Dedifferentiated amniotic fluid mesenchymal stem cell (primary cell): ENCODE measurements at regions not wholly inside any gene's neighbourhood (a gene's known extent, or its start where the extent isn't known, plus 50 kb on each side); places are given as distances from the start of the nearest gene placed in this dataset.

ENCODE experiments used
- DNase-seq: peaks from one replicate; pipeline ENCODE4 v3.0.0-alpha.2; 2016; ENCODE audit errors: extremely low spot score

DNA sequence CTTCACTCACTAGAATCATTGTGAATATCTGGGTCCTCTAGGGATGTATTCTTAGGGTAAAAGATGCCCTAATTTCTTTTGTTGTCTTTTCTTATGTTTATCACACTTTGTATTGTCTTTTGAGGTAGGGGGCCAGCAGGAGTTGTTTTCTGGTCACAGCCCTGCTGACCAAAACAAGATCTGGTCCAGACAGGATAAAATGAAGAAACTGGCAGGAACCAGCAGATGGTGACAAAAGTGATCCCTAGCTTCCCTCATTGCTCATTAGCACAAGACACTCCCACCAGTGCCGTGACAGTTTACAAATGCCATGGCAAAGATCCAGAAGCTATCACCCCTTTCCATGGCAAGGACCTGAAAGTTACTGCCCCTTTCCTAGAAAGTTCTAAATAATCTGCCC lies 81.7 kb upstream of the CCDC85A start:
- no peak for DNase-seq

DNA sequence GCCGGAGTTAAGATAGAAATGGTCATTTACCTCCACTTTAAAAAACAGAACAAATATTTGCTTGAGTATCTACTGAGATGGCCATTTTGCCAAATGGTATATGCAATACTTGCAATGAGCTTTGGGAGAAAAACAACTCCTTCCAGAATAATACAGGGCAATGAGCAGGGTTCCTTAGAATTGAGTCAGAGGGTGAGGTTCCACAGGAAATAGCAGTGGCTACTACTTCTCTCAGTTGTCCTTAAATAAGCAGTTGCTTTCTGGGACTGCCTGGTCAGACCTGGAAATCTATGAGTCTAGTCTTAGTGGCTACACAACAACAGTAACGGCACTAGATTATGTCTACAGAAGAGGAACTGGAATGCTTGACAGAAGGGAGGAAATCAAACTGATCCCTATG lies 80.9 kb upstream of the CCDC85A start:
- DNase-seq: no peak

DNA sequence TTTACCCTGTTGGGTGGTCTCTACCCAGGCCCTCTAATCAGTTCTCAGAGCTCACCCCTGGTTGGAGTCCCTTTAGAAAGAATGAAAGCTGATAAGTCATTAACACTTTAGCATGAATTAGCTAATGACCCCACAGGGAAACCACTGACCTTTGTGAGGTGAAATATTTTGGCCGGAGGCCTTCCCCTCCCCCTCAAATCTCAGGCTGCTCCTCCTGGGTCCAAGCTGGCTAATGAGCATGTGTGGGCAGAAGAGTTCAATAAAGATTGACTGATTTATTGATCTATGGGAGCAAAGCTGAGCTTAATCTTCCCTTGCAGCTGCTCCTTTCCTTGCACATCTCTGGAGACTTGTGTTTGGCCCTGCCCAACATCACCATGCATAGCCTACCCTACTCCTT lies 78.8 kb upstream of the CCDC85A start:
- no peak for DNase-seq

DNA sequence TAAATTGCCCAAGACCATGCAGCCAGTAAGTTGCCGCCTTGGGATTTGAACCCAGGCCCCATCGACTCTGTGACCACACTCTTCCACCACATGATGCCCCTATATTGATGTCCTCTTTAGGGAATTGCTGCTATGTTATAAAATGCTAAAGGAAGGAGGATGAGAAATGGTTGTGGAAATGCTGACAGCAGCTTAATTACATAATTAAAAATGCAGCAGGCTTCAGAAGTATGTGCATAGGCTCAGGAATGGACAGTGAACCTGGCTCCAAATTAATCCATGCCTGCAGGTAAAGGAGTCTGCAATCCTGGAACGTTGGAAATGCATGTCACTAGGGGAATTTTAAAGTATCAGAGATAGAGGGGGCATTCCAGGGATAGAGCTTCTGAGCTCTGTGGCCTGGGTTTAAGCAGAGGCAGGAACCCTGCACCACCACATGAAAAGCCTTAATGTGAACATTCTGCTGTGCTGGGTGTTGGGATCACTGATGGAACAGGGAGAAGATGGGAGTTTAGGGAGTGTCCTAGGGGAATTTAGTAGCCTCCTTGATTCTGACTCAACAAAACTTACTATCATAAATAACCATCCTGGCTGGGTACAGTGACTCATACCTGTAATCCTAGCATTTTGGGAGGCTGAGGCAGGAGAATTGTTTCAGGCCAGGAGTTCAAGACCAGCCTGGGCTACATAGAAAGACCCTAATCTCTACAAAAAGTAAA lies 76.1 kb upstream of the CCDC85A start:
- DNase-seq: no peak

DNA sequence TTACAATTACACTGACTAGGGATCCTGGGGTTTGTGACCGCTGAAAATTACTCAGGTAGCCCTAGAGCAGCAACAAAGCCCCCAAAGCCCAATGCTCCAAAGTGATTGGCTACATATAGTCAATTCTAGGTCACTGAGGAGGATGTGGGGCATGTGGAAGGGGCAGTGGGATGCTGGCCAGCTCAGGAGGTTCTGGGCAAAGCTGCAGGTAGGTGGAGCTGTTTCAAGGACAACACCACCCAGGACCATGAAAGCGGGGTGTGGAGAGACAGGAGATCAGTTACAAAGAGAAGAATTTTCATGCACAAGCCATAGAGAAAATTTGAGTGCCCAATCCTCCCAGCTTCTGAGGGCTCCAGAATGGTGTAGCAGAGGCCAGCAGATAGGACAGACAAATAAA lies 75.0 kb upstream of the CCDC85A start:
- no peak for DNase-seq

DNA sequence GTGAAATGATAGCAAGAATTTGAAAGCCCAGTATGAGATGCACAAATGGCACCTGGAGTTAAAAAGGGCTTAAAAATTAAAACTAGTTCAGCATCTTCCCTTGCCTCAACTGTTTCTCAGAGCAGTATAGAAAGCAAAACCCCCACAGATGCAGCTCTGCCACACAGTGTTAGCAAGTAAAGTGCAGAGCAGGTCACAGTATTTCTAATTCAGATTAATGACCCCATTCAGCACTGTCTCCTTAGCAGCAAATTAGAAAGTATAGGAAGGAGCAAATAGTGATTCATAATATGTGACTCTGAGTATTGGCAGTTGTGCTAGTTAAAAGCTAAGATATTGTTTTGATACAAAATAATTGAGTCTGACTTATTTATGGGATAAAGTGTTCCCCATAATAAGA lies 73.8 kb upstream of the CCDC85A start:
- DNase-seq: no peak

DNA sequence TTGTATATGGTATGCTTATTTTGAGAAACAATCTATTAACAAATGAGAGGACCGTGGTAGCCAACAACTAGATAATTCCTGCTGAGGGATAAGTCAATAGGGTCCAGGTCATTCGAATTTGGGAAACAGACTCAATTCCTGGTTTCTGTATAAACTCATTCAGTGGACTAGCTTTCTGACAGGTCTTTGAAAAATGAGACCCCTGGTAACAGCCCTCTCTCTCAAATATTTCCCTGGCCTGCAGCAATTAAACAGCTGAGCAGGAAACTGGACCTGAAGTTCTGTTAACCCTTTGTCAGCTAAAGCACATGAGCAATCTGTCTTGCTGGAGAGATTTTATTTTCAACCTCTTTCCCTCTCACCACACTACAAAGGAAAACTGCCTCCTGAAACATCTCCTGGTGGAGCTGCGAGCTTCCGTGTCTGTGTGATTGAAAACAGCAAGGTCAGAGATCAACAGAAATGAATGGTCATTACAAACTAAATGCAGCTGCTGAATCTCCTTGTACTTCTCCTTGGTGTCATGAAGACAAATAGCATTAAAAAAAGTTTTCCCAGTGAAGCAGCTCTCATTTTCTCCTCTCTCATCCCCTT lies 70.3 kb upstream of the CCDC85A start:
- no peak for DNase-seq

DNA sequence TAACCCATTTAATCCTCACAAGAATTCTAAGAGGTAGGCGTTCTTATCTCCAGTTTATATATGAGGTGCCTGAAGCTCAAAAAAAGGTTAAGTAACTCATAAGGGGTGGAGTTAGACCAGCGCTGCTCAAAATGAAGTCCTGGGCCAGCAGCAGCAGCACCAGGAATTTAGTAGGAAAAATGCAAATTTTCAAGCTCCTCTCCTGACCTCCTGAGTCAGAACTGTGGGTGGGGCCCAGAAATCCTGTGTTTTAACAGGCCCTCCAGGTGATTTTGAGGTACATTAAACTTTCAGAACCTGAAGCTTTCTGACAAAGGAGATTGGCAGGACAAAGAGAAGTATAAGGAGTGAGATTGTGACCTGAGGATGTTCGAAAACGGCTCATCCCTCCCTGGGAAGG lies 66.0 kb upstream of the CCDC85A start:
- DNase-seq: no peak

DNA sequence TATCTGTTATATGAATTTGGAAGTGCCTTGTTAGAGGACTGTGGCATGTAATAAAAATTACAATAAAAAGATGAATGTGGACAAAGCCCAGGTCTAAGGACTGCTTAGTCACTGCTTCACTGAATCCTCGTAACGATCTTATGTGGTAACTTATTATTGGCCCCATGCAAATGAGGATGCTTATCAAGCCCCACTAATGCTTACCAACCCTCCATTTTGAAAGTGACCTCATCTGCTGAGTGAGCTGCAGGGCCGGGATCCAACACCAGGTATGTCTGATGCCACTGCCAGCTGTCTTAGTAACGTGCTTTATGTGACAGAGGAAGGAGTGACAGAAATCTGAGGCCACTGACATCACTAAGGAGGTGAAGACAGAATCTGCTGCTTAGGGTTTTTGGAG lies 65.3 kb upstream of the CCDC85A start:
- DNase-seq: no peak

DNA sequence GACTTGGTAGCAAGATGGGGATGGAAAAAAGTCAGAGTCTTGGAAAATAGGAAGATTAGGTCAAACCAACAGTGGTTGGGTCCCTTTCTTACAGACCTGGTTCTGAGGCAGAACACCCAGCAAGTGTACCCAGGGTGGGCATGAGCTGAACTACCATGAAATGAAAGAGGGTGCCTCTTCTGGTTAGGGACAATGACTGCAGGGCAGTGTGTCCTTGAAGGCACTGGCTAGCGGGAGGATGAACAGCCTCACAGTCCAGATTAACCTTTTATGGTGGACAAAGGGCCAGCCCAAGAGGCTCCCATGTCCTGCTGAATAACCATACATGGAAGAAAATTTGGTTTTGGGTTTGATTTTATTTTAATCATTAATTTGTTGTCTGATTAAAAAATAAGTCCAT lies 61.8 kb upstream of the CCDC85A start:
- no peak for DNase-seq

DNA sequence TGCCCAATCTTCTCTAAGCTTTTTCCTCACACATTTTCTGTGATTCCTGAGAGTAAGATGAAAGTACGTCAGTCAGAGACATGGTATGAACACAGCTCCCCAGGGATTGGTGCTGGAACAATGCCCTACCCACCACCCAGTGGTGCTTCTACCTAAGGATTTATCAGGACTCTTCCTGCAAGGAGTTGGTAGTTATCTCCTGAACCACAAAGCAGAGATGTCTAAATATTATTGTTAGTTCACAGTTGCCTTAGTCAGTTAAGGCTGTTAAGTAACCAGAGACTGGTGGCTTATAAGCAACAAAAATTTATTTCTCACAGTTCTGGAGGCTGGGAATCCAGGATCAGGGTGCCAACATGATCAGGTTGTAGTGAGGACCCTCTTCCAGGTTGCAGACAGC lies 60.3 kb upstream of the CCDC85A start:
- no peak for DNase-seq

DNA sequence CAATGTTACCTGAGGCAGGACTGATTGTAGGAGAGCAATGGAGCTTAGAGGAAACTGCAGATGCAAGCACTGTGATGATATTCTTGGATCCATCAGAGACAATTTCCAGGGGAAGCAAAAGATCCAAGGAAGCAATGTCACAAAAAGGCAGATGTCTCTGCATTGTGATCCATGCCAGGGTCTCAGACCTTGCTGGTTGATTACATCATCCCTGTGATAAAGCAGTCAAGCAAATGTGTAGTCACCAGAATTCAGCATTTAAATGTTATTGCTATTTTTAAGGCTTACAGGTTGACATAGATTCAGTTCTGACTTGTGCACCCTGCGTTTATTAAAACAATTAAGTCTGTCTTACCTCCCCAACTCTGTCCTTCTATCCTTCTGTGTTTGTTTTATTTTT lies 56.8 kb upstream of the CCDC85A start:
- no peak for DNase-seq

DNA sequence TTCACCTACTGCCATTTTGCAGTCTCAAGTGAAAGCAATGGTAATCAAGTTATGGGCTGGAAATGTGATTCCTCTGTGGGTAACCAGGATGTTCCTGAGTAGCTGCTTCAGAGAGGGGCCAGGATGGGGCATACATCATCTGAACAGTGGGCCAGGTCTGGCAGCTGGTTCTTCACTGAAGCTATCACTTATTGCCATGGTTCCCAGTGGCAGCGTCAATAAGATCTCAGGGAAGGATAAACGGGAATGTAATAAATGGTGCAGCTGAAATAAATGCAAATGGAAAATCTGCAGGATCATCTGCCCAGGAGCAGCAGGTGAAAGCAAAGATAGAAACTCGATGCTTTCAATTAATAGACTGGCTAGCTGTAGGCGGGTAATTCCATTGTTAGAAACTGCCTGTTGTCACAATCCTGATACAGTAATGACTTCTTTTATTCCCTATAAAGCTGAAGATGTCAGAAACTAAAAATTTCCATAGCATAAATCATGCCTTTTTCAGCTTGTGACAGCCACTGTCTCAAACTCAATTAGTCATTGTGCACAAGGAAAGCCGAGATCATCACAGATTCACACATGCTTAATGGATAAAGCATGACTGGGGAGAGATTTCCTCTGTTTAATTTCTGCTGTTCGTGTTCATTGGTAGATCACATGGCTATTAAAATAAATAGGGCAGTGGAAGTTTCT lies 56.2 kb upstream of the CCDC85A start:
- no peak for DNase-seq

DNA sequence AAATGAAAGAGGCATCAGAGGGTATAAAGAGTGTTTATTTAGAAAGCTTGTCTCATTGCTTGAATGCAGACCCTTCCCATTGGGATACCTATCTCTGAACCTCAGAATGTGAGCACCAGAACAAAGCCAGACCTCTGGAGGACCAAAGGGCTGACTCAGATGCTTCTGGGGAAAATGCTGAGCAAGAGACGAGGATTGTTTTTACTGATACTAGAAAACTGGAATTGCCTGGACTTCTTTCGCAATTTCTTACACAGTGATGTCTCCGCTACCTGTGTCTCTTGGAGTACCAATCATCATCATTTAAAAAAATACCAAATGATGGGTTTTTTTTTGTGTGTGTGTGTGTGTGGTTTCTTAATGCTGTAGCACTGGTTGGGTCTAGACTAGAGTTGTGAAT lies 55.6 kb upstream of the CCDC85A start:
- no peak for DNase-seq

DNA sequence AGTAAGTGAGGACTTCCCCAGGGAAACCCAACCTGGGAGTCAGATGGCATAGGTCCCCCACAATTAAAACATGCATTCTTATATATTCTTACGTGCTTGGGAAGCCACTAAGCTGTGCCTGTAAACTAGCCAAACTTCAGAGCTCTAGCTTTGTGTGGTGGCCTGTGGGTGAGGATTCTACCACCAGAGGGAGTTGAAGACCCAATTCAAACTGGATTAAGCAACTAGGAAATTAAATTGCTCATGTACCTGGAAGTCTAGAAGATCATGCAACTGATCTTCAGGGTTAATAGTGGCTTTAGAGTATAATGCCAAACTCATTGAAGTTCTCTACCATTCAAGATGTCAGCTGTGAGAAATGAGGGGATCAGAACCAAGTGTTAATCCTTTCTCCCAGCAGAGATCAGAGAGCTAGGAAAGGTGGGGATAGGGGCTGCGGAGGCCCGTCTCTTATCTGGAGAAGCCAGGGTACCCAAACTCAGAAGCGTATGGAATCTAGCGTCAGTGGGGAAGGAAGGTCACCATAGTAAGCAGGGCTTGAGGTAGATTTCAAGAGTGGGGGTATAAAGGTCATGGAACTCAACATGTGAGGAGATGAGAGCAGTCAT lies 53.2 kb upstream of the CCDC85A start:
- DNase-seq: no peak

DNA sequence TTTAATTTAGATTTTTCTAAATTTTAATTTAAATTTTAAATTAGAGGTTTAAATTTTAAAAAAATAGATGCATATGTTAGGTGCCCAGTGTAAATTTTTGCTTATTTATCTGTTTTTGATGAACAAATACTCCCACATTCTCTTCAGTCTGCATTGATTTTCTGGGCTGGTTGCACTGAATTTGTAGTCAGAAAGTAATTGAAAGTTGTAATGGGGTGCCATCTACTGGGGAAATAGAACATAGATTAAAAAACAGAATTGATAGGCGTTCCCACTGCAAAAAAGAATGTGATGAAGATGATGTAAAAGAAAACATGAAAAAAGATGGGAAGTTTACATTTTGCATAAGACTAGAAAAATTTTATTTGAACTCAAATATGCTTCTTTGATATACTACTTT lies 51.7 kb upstream of the CCDC85A start:
- peak; percentile 70 for DNase-seq

DNA sequence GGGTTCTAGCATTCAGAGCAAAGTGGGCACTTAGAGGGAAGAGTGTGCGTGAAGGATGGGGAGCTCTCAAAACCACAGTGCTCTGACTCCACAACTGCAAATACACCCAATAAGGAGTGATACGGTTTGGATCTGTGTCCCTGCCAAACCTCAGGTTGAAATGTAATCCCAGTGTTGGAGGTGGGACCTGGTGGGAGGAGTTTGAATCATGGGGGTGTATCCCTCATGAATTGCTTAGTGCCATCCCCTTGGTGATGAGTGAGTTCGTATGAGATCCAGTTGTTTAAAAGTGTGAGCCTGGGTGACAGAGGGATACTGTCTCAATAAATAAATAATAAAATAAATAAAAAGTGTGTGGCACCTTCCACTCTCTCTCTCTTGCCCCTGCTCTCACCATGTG lies 50.3 kb upstream of the CCDC85A start:
- DNase-seq: no peak

DNA sequence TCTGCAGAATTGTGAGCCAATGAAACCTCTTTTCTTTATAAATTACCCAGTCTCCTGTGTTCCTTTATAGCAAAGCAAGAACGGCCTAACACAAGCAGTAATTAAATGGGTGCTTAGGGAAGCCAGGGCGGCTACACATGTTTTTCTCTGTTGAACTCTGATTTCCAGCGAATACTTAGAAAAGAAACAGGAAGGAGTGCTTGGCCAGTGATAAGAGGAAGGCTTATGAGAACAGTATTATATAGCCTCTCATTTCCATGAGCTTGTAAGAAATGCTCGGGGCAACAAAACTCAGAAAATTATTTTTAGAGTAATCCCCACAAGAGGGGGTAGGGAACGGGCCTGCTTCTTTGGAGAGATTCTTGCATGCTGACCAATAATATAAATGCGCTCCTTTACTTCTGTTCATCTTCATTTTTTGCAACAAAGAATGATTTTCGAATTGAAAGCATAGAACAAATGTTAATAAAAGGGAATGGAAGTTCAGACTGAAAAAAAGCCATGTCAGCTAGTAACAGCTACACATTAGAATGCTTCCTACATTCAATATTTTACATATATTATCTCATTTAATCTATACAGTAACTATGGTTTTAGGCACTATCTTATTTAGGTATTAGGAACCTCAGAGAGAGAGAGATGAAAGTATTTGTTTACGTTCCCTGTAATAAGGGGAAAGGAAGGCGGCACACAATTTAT lies 49.7 kb upstream of the CCDC85A start:
- DNase-seq: no peak
